ENCODE measurements at regions not wholly inside any gene's neighbourhood (a gene's known extent, or its start where the extent isn't known, plus 50 kb on each side); places are given as distances from the start of the nearest gene placed in this dataset.

GRCh38 chr7:20488850-20489249 lies 126.6 kb upstream of the ABCB5 start:
- no peak for TF ChIP-seq CTCF (IDR thresholded peaks at IDR 0.05)
- TF ChIP-seq POLR2A (IDR thresholded peaks at IDR 0.05) = no peak
